ENCODE measurements at regions not wholly inside any gene's neighbourhood (a gene's known extent, or its start where the extent isn't known, plus 50 kb on each side); places are given as distances from the start of the nearest gene placed in this dataset.

- TF ChIP-seq CTCF (IDR thresholded peaks at IDR 0.05; ENCODE audit: extremely low read depth in 1 of 2, insufficient read depth in 1 of 2, low read depth in 1 of 2, low read length in 2 of 2) (no peak), EZH2 (IDR thresholded peaks at IDR 0.05; ENCODE audit: borderline replicate concordance, low read depth, low read length, severe bottlenecking) (no peak), POLR2AphosphoS5 (IDR thresholded peaks at IDR 0.05; ENCODE audit: insufficient read depth, low read depth, low read length) (no peak), MYC (IDR thresholded peaks at IDR 0.05; ENCODE audit: low read depth, low read length) (no peak), GATA2 (IDR thresholded peaks at IDR 0.05; ENCODE audit: insufficient read depth, insufficient read length, low read depth, low read length) (no peak), MAX (IDR thresholded peaks at IDR 0.05; ENCODE audit: insufficient read depth, insufficient read length) (no peak)
These were observed 205.7 kb upstream of the NAV2 start for GRCh38 chr11:19506816-19507486.

Measured in endothelial cell of umbilical vein (primary cell).